ENCODE measurements at regions not wholly inside any gene's neighbourhood (a gene's known extent, or its start where the extent isn't known, plus 50 kb on each side); places are given as distances from the start of the nearest gene placed in this dataset.

- Mint-ChIP-seq H3K27ac (no peak overlapping the region), H3K4me3 (no peak overlapping the region), H3K9me3 (no peaks in the 10 kb centered on the region), H3K27me3 (no peaks in the 10 kb centered on the region), H3K4me1 (no peaks in the 10 kb centered on the region)
- DNase-seq (no peak), ATAC-seq (no peak)
These were observed 247.7 kb upstream of the CDIN1 start for GRCh38 chr15:36331531-36332275.

DNA sequence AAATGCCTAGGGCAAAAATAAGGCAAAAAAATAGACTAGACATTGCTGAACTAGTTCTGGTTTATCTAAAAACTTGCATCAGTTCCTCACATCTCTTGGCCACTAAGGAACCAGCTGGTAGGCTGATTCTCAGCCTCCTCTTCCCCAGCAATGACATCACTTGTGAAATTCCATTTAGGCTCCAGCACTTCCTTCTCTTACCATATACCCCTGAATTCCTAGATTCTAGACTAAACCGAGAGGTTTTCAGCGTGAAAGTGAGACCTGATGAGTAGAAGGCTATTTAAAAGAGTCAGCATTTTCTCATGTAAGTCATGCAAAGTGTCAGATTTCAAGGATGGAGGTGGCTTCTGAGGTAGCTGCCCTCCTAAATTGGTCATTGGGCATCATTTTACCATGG, 247.1 kb upstream of the CDIN1 start:
- Mint-ChIP-seq H3K27ac (no peak overlapping the region), H3K27me3 (no peaks in the 10 kb centered on the region), H3K9me3 (no peaks in the 10 kb centered on the region), H3K4me1 (no peaks in the 10 kb centered on the region), H3K4me3 (no peak overlapping the region)
- DNase-seq: no peak
- ATAC-seq: no peak

DNA sequence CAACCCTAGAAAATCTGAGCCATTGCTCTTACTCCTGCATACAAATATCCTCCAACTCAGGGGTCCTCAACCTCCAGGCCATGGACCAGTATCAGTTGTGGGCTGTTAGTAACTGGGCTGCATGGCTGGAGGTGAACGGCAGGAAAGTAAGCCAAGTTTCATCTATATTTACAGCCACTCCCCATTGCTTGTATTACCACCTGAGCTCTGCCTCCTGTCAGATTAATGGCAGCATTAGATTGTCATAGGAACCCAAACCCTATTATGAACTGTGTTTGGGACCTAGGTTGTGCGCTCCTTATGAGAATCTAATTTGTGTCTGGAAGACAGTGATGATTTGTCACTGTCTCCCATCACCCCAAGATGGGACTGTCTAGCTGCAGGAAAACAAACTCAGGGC, 246.5 kb upstream of the CDIN1 start:
- H3K27ac Mint-ChIP-seq: no peak overlapping the region
- no peak overlapping the region for H3K4me3 Mint-ChIP-seq
- H3K9me3 Mint-ChIP-seq: peaks cover 0 to 3% of the 10 kb centered on the region in 2 donors
- ATAC-seq (no peak), DNase-seq (no peak)
- H3K4me1 Mint-ChIP-seq: no peaks in the 10 kb centered on the region
- no peaks in the 10 kb centered on the region for H3K27me3 Mint-ChIP-seq

GRCh38 chr15:36334059-36334458, 245.4 kb upstream of the CDIN1 start:
- no peaks in the 10 kb centered on the region for H3K27me3 Mint-ChIP-seq
- no peak overlapping the region for H3K27ac Mint-ChIP-seq
- no peaks in the 10 kb centered on the region for H3K4me1 Mint-ChIP-seq
- H3K4me3 Mint-ChIP-seq: no peak overlapping the region
- ATAC-seq (no peak), DNase-seq (no peak)
- H3K9me3 Mint-ChIP-seq: peaks cover 0 to 8% of the 10 kb centered on the region in 2 donors

- H3K27me3 Mint-ChIP-seq: no peaks in the 10 kb centered on the region
- no peak overlapping the region for H3K4me3 Mint-ChIP-seq
- DNase-seq: no peak
- peaks cover 0 to 8% of the 10 kb centered on the region in 2 donors for H3K9me3 Mint-ChIP-seq
- no peaks in the 10 kb centered on the region for H3K4me1 Mint-ChIP-seq
- ATAC-seq: no peak
- no peak overlapping the region for H3K27ac Mint-ChIP-seq
These were observed 244.2 kb upstream of the CDIN1 start for GRCh38 chr15:36335224-36335623.

- peaks cover 0 to 8% of the 10 kb centered on the region in 2 donors for H3K9me3 Mint-ChIP-seq
- ATAC-seq (no peak), DNase-seq (no peak)
- no peaks in the 10 kb centered on the region for H3K27me3 Mint-ChIP-seq
- no peak overlapping the region for H3K27ac Mint-ChIP-seq
- no peak overlapping the region for H3K4me3 Mint-ChIP-seq
- H3K4me1 Mint-ChIP-seq: no peaks in the 10 kb centered on the region
These were observed 243.8 kb upstream of the CDIN1 start for GRCh38 chr15:36335659-36336058.

GRCh38 chr15:36344887-36345286, 234.5 kb upstream of the CDIN1 start:
- no peak overlapping the region for H3K27ac Mint-ChIP-seq
- H3K4me1 Mint-ChIP-seq: no peaks in the 10 kb centered on the region
- H3K9me3 Mint-ChIP-seq: no peaks in the 10 kb centered on the region
- no peak for ATAC-seq
- H3K4me3 Mint-ChIP-seq: no peak overlapping the region
- H3K27me3 Mint-ChIP-seq: no peaks in the 10 kb centered on the region
- no peak for DNase-seq

DNA sequence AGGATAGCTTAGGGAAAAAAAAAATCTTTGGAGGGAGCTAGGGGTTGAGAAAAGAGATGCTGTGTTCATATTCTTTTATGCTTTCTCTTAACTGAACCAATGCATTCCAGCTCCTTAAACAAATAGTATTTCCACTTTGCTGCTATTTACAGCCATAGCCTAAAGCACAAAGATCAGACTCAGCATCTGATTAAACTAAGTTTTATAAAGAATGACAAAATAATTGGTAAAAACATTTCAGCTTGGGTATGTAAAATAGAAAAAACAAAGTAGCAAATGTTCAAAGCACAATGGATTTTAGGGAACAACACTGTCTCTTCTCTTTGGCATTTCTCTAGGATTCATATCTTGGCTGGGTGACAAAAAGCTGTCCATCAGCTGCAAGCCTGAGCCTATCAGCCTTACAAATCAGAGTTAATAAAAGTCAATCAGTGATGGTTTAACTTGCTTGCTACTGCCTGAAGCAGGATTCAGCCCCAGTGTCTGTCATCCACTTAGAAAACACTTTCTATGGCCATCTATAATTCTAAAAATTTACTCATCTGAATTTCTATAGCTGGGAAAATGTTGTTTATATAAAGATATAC, 232.1 kb upstream of the CDIN1 start:
- ATAC-seq (no peak), DNase-seq (no peak)
- no peak overlapping the region for H3K4me3 Mint-ChIP-seq
- H3K9me3 Mint-ChIP-seq: no peaks in the 10 kb centered on the region
- H3K27me3 Mint-ChIP-seq: no peaks in the 10 kb centered on the region
- no peaks in the 10 kb centered on the region for H3K4me1 Mint-ChIP-seq
- H3K27ac Mint-ChIP-seq: no peak overlapping the region

DNA sequence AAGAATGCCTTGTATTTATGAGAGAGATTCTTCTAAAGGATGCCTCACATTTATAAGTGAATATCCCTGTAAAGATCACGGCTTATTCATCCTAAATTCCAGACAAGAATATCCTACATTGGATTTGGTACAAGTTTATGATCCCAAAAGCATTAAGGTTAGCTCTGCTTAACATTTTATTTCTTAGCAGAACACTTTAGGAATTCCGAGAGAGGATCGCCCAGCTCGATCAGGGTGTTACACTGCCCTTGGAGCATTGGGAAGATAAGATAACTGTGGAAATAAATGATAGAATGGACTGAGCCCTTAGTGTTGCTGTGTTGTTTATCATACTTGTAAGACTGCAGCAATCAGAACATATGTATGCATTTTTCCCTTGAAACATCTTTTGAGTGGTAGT, 223.0 kb upstream of the CDIN1 start:
- ATAC-seq: no peak
- Mint-ChIP-seq H3K27me3 (no peaks in the 10 kb centered on the region), H3K9me3 (no peaks in the 10 kb centered on the region), H3K27ac (no peak overlapping the region), H3K4me1 (no peaks in the 10 kb centered on the region), H3K4me3 (no peak overlapping the region)
- no peak for DNase-seq

GRCh38 chr15:36356978-36357601, 222.3 kb upstream of the CDIN1 start:
- H3K27me3 Mint-ChIP-seq: no peaks in the 10 kb centered on the region
- no peaks in the 10 kb centered on the region for H3K9me3 Mint-ChIP-seq
- no peak overlapping the region for H3K27ac Mint-ChIP-seq
- no peak overlapping the region for H3K4me3 Mint-ChIP-seq
- no peaks in the 10 kb centered on the region for H3K4me1 Mint-ChIP-seq
- DNase-seq (no peak), ATAC-seq (no peak)

- no peak overlapping the region for H3K27ac Mint-ChIP-seq
- no peak for DNase-seq
- H3K9me3 Mint-ChIP-seq: no peaks in the 10 kb centered on the region
These were observed 221.3 kb upstream of the CDIN1 start for GRCh38 chr15:36358094-36358493.

GRCh38 chr15:36358523-36358922, 220.9 kb upstream of the CDIN1 start:
- no peaks in the 10 kb centered on the region for H3K27me3 Mint-ChIP-seq
- no peaks in the 10 kb centered on the region for H3K4me1 Mint-ChIP-seq
- no peak overlapping the region for H3K27ac Mint-ChIP-seq
- DNase-seq: no peak
- no peaks in the 10 kb centered on the region for H3K9me3 Mint-ChIP-seq
- H3K4me3 Mint-ChIP-seq: no peak overlapping the region
- no peak for ATAC-seq

More at GRCh38 chr15:36358094-36358493, 221.3 kb upstream of the CDIN1 start:
- no peak overlapping the region for H3K4me3 Mint-ChIP-seq
- ATAC-seq: no peak
- H3K27me3 Mint-ChIP-seq: no peaks in the 10 kb centered on the region
- no peaks in the 10 kb centered on the region for H3K4me1 Mint-ChIP-seq

- H3K4me1 Mint-ChIP-seq: no peaks in the 10 kb centered on the region
- H3K27me3 Mint-ChIP-seq: no peaks in the 10 kb centered on the region
- no peak overlapping the region for H3K4me3 Mint-ChIP-seq
- ATAC-seq: no peak
- H3K9me3 Mint-ChIP-seq: no peaks in the 10 kb centered on the region
- no peak for DNase-seq
- no peak overlapping the region for H3K27ac Mint-ChIP-seq
These were observed 220.1 kb upstream of the CDIN1 start for GRCh38 chr15:36359286-36359685.

GRCh38 chr15:36361351-36361870, 218.0 kb upstream of the CDIN1 start:
- H3K9me3 Mint-ChIP-seq: no peaks in the 10 kb centered on the region
- no peak overlapping the region for H3K4me3 Mint-ChIP-seq
- DNase-seq: no peak
- no peaks in the 10 kb centered on the region for H3K27me3 Mint-ChIP-seq
- no peak overlapping the region for H3K27ac Mint-ChIP-seq
- H3K4me1 Mint-ChIP-seq: no peaks in the 10 kb centered on the region
- no peak for ATAC-seq

DNA sequence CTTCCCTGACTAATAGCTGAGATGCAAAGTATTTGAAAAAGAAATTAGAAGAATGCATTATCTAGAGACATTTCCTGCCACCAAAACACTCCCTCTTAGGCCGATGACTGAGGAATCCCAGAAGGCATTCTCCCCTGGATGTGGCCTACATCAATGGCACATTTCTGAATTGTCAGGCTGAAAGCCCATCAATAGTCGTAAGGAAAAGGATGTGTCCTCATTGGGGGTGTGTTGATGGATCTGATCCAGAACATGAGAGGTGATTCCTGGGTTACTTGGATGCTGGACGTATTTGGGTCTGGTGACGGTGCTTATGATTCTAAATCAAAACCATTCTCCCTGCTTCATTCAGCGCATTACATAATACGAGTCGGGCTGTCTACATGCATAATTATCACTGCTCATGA, 216.9 kb upstream of the CDIN1 start:
- Mint-ChIP-seq H3K4me1 (no peaks in the 10 kb centered on the region), H3K9me3 (no peaks in the 10 kb centered on the region), H3K27me3 (no peaks in the 10 kb centered on the region), H3K4me3 (no peak overlapping the region), H3K27ac (no peak overlapping the region)
- DNase-seq: no peak
- ATAC-seq: no peak

GRCh38 chr15:36363335-36363734, 216.1 kb upstream of the CDIN1 start:
- Mint-ChIP-seq H3K4me1 (no peaks in the 10 kb centered on the region), H3K27ac (no peak overlapping the region), H3K9me3 (no peaks in the 10 kb centered on the region), H3K4me3 (no peak overlapping the region), H3K27me3 (no peaks in the 10 kb centered on the region)
- DNase-seq (no peak), ATAC-seq (no peak)
